Gastrocnemius medialis (tissue), 4 donors: ENCODE measurements at regions not wholly inside any gene's neighbourhood (a gene's known extent, or its start where the extent isn't known, plus 50 kb on each side); places are given as distances from the start of the nearest gene placed in this dataset.

Source experiments
- POLR2A ChIP-seq, 2 donors: fragments of 450-650 bp; IDR thresholded peaks; one replicate each; pipeline ENCODE4 v1.6.1; 2017; ENCODE audit warnings: antibody characterized with exemption in 2 of 2, mild to moderate bottlenecking in 2 of 2, moderate library complexity in 2 of 2
- TF ChIP-seq, protein P1 (sequence below), 5 experiments: fragments of 450-650 bp in 3 of 5; fragments of 200-600 bp in 2 of 5; sonication (generic) in 2 of 5; IDR thresholded peaks in 4 of 5; conservative IDR thresholded peaks in 1 of 5; 1 replicate in 4 of 5; 2 replicates in 1 of 5; pipeline ENCODE4 v1.5.1; 2016 to 2019; ENCODE audit warnings: antibody characterized with exemption in 5 of 5, mild to moderate bottlenecking in 3 of 5, moderate library complexity in 3 of 5

DNA sequence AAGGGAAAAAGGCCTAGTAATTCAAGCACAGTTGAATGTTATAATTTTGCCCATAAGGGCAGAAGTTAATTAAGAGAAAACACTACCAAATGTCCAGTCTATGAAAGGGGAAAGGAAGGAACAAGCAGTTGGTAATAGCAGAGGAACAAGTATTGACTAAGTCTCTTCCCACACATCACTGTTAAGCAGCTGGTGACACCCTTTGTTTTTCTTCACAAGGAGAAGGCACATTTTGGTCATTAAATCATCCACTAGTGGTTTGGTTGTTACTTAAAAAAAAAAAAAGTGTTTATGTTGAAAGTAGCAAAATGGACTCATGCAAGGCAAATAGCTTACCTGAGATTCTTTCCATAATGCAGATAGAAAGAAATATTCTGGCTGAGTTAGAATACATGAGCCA lies 321.4 kb upstream of the NECTIN3 start:
- TF ChIP-seq, protein P1, sequence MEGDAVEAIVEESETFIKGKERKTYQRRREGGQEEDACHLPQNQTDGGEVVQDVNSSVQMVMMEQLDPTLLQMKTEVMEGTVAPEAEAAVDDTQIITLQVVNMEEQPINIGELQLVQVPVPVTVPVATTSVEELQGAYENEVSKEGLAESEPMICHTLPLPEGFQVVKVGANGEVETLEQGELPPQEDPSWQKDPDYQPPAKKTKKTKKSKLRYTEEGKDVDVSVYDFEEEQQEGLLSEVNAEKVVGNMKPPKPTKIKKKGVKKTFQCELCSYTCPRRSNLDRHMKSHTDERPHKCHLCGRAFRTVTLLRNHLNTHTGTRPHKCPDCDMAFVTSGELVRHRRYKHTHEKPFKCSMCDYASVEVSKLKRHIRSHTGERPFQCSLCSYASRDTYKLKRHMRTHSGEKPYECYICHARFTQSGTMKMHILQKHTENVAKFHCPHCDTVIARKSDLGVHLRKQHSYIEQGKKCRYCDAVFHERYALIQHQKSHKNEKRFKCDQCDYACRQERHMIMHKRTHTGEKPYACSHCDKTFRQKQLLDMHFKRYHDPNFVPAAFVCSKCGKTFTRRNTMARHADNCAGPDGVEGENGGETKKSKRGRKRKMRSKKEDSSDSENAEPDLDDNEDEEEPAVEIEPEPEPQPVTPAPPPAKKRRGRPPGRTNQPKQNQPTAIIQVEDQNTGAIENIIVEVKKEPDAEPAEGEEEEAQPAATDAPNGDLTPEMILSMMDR (IDR thresholded peaks at IDR 0.05 in 4 of 5, conservative IDR thresholded peaks at IDR 0.05 in 1 of 5) = no peak
- TF ChIP-seq POLR2A (IDR thresholded peaks at IDR 0.05) = no peak
